CD4-positive, alpha-beta memory T cell (primary cell): ENCODE measurements at regions not wholly inside any gene's neighbourhood (a gene's known extent, or its start where the extent isn't known, plus 50 kb on each side); places are given as distances from the start of the nearest gene placed in this dataset.

Experiments
- CTCF ChIA-PET: fragments of 350-600 bp; sonication (Branson Sonifier 250); formaldehyde crosslinking; loops from one replicate; lab custom pipeline; 2021; ENCODE audit warnings: inconsistent platforms; ENCODE audit not compliant: partially characterized antibody; lab: Charles Lee
- POLR2A ChIA-PET: fragments of 350-600 bp; sonication (Branson Sonifier 250); formaldehyde crosslinking; loops from one replicate; lab custom pipeline; 2021; ENCODE audit not compliant: partially characterized antibody; lab: Charles Lee
- DNase-seq, 5 donors: peaks; one replicate each; pipeline versions ENCODE4 v3.0.0 to v3.0.0-alpha.2; 2020 to 2022; ENCODE audit warnings: mixed read lengths in 1 of 5
- H3K27ac ChIP-seq: one replicate; pipeline ENCODE4 v1.7.0; 2013; ENCODE audit warnings: low read depth, low read length
- H3K27me3 ChIP-seq: 2 replicates; pipeline ENCODE4 v1.7.0; 2013; ENCODE audit warnings: mild to moderate bottlenecking, low read length, moderate library complexity; ENCODE audit not compliant: insufficient read depth
- H3K36me3 ChIP-seq: 2 replicates; pipeline ENCODE4 v1.7.0; 2013; ENCODE audit warnings: mild to moderate bottlenecking, low read length, moderate library complexity; ENCODE audit not compliant: insufficient read depth
- H3K4me1 ChIP-seq: 2 replicates; pipeline ENCODE4 v1.7.0; 2013; ENCODE audit warnings: mild to moderate bottlenecking, low read length, moderate library complexity; ENCODE audit not compliant: insufficient read depth
- H3K4me3 ChIP-seq, 2 donors: one replicate each; pipeline ENCODE4 v1.7.0; 2013; ENCODE audit warnings: low read length in 2 of 2, mild to moderate bottlenecking in 1 of 2
- H3K9me3 ChIP-seq, 2 donors: one replicate each; pipeline ENCODE4 v1.7.0; 2013; ENCODE audit warnings: low read length in 2 of 2, control low read depth in 1 of 2; ENCODE audit not compliant: control insufficient read depth in 1 of 2
- H3K27ac Mint-ChIP-seq, 7 donors: one replicate each; pipeline ENCODE4 v1.8.0; 2020 to 2021; ENCODE audit warnings: mixed read lengths in 7 of 7, mild to moderate bottlenecking in 6 of 7, inconsistent platforms in 3 of 7, moderate library complexity in 3 of 7
- H3K27me3 Mint-ChIP-seq, 2 donors: one replicate each; pipeline ENCODE4 v1.8.0; 2020 to 2021; ENCODE audit warnings: mixed read lengths in 2 of 2
- H3K36me3 Mint-ChIP-seq, 2 donors: one replicate each; pipeline ENCODE4 v1.8.0; 2020 to 2021; ENCODE audit warnings: mixed read lengths in 2 of 2, inconsistent platforms in 1 of 2, mild to moderate bottlenecking in 1 of 2
- H3K4me1 Mint-ChIP-seq, 4 donors: one replicate each; pipeline ENCODE4 v1.8.0; 2020 to 2021; ENCODE audit warnings: mixed read lengths in 4 of 4, mild to moderate bottlenecking in 1 of 4
- H3K4me3 Mint-ChIP-seq, 8 donors: one replicate each; pipeline ENCODE4 v1.8.0; 2020 to 2021; ENCODE audit warnings: mixed read lengths in 8 of 8, mild to moderate bottlenecking in 7 of 8, moderate library complexity in 6 of 8, inconsistent platforms in 3 of 8
- H3K9me3 Mint-ChIP-seq, 8 donors: one replicate each; pipeline ENCODE4 v1.8.0; 2020 to 2021; ENCODE audit warnings: mixed read lengths in 8 of 8, mild to moderate bottlenecking in 5 of 8, inconsistent platforms in 3 of 8, moderate library complexity in 1 of 8
- intact Hi-C: fragments of 100-400 bp; cut with micrococcal nuclease; formaldehyde crosslinking; loops from one replicate; pipeline ENCODE4 v1.15.1; 2023

DNA sequence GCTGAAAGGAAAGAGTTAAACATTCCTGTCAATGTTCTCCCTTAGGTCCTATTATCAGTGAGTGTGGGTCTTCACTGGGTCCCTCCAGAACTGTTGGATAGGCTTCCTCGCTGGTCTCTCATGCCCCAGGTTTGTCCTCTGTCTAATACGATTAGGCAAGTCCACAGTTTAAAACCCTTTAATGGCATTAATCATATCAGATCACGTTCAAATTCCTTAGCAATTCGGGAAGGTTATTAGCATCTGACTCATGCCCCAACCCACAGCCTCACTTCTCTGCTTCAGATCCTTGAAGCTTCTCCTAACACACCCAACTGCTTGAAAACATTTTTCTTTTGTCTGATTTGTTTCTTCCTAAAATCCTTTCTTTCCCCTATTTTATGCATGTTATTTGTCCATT lies 224.3 kb upstream of the ATP10A start:
- H3K4me1 Mint-ChIP-seq, result peaks cover 3 to 10% (median 8%) of the 10 kb centered on the region in 4 donors
- H3K27ac Mint-ChIP-seq, result no peak overlapping the region
- no peaks in the 10 kb centered on the region for H3K36me3 ChIP-seq
- no peak overlapping the region for H3K4me3 Mint-ChIP-seq
- ChIA-PET POLR2A (no interaction called here), CTCF (interaction anchor here (2.4 kb wide), 1 partner anchor 9 kb away, joined by 6 read pairs; no protein-coding TSS in a partner anchor)
- H3K27me3 ChIP-seq, result no peaks in the 10 kb centered on the region
- no peak overlapping the region for H3K4me3 ChIP-seq
- peaks cover 10% of the 10 kb centered on the region for H3K4me1 ChIP-seq
- no peak overlapping the region for H3K27ac ChIP-seq
- no peaks in the 10 kb centered on the region for H3K9me3 ChIP-seq
- H3K9me3 Mint-ChIP-seq, result peaks cover 0 to under 1% (median 0%) of the 10 kb centered on the region in 8 donors
- peaks cover 0 to 2% of the 10 kb centered on the region in 2 donors for H3K36me3 Mint-ChIP-seq
- peaks cover 3 to 7% of the 10 kb centered on the region in 2 donors for H3K27me3 Mint-ChIP-seq
- no peak for DNase-seq
- intact Hi-C loops, result no loop called here

DNA sequence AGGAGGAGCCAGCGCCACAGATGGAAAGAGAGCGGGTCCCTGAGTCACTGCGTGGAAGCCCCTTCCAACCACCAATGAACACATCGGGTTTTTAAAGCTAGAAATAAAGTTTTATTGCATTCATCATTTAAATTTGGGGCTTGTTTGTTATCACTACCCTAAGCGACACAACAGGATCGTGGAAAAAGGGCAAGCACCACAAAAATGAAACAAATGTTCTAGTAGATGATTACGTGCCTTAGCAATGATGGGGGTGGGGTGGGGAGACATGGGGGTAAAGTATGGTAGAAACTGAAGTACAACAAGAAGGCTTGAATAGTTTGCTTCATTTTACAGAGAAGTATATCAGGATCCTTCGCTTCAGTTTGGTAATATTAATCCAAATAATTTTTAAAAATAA lies 221.6 kb upstream of the ATP10A start:
- POLR2A ChIA-PET, result no interaction called here
- Mint-ChIP-seq H3K4me1 (peaks cover 12 to 35% (median 29%) of the 10 kb centered on the region in 4 donors), H3K27ac (peak overlapping the region in 1 of 7 donors; percentile 34), H3K36me3 (peaks cover 0 to 10% of the 10 kb centered on the region in 2 donors), H3K27me3 (peaks cover 0 to 3% of the 10 kb centered on the region in 2 donors), H3K4me3 (no peak overlapping the region), H3K9me3 (peaks cover 0 to 6% (median 0%) of the 10 kb centered on the region in 8 donors)
- CTCF ChIA-PET, result no interaction called here
- H3K27ac ChIP-seq, result no peak overlapping the region
- peaks cover 19% of the 10 kb centered on the region for H3K4me1 ChIP-seq
- H3K4me3 ChIP-seq, result no peak overlapping the region
- no peaks in the 10 kb centered on the region for H3K27me3 ChIP-seq
- no peaks in the 10 kb centered on the region for H3K36me3 ChIP-seq
- no peak for DNase-seq
- intact Hi-C loops, result loop anchor here (5.0 kb wide), 2 partner anchors 152 to 222 kb away; partner anchors contain the start of gene ATP10A
- no peaks in the 10 kb centered on the region for H3K9me3 ChIP-seq

DNA sequence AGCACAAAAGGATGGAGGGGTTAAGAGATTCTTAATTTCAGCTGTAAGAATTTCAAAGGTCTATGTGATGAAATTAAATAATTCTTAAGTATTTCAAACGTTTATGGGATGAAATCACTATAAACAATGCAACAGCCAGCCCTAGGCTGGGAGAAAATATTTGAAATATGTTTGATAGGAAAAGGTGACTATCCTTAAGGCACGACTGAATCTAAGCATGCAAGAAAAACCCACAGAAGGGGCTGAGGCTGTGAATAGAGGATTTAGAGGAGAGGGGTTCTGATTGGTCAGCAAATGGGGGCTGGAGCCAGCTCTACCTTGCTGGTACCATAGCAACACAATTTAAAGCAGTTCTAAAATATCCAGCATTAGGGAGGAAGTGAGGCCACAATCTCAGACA lies 220.8 kb upstream of the ATP10A start:
- Mint-ChIP-seq H3K27me3 (peaks cover 0 to 3% of the 10 kb centered on the region in 2 donors), H3K36me3 (peaks cover 0 to 10% of the 10 kb centered on the region in 2 donors), H3K4me3 (peak overlapping the region in 1 of 8 donors; percentile 48), H3K4me1 (peaks cover 19 to 41% (median 33%) of the 10 kb centered on the region in 4 donors), H3K27ac (peak overlapping the region in 2 of 7 donors; percentile 34 to 83), H3K9me3 (peaks cover 0 to 6% (median 0%) of the 10 kb centered on the region in 8 donors)
- Histone ChIP-seq H3K27me3 (no peaks in the 10 kb centered on the region), H3K9me3 (no peaks in the 10 kb centered on the region), H3K4me1 (peaks cover 19% of the 10 kb centered on the region), H3K36me3 (no peaks in the 10 kb centered on the region), H3K4me3 (no peak overlapping the region), H3K27ac (no peak overlapping the region)
- intact Hi-C loops, result loop anchor here (5.0 kb wide), 2 partner anchors 152 to 222 kb away; partner anchors contain the start of gene ATP10A
- ChIA-PET CTCF (no interaction called here), POLR2A (no interaction called here)
- no peak for DNase-seq

DNA sequence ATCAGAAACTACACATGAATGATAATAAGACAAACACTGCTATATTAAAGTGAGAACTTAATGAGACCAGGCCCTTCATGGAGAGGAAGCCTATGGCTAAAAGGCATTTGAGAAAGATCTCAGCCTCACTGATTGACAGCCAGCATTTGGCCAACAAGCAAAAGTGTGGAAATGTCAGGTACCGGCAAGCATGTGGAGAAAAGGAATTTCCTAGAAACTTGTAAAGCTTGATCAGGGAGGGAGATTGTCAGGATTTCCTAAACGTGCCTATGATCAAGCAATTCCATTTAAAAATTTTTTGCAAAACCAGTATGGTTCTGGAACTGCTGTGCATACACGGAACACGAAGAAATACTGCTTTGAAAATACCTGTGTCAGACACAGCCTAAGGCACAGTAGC lies 220.3 kb upstream of the ATP10A start:
- peak overlapping the region; percentile 23 to 95 (median 90) for H3K4me3 Mint-ChIP-seq
- peaks cover 0 to 6% (median 0%) of the 10 kb centered on the region in 8 donors for H3K9me3 Mint-ChIP-seq
- peaks cover 0 to 10% of the 10 kb centered on the region in 2 donors for H3K36me3 Mint-ChIP-seq
- Histone ChIP-seq H3K4me1 (peaks cover 19% of the 10 kb centered on the region), H3K9me3 (no peaks in the 10 kb centered on the region), H3K36me3 (no peaks in the 10 kb centered on the region), H3K27me3 (no peaks in the 10 kb centered on the region), H3K4me3 (no peak overlapping the region), H3K27ac (no peak overlapping the region)
- H3K4me1 Mint-ChIP-seq, result peaks cover 19 to 41% (median 35%) of the 10 kb centered on the region in 4 donors
- intact Hi-C loops, result loop anchor here (5.0 kb wide), 2 partner anchors 151 to 221 kb away; partner anchors contain the start of gene ATP10A
- ChIA-PET CTCF (no interaction called here), POLR2A (interaction anchor here (1.0 kb wide), 1 partner anchor 11 kb away, joined by 3 read pairs; no protein-coding TSS in a partner anchor)
- H3K27me3 Mint-ChIP-seq, result peaks cover 0 to 3% of the 10 kb centered on the region in 2 donors
- no peak for DNase-seq
- peak overlapping the region in 5 of 7 donors; percentile 94 to 100 (median 97) for H3K27ac Mint-ChIP-seq

DNA sequence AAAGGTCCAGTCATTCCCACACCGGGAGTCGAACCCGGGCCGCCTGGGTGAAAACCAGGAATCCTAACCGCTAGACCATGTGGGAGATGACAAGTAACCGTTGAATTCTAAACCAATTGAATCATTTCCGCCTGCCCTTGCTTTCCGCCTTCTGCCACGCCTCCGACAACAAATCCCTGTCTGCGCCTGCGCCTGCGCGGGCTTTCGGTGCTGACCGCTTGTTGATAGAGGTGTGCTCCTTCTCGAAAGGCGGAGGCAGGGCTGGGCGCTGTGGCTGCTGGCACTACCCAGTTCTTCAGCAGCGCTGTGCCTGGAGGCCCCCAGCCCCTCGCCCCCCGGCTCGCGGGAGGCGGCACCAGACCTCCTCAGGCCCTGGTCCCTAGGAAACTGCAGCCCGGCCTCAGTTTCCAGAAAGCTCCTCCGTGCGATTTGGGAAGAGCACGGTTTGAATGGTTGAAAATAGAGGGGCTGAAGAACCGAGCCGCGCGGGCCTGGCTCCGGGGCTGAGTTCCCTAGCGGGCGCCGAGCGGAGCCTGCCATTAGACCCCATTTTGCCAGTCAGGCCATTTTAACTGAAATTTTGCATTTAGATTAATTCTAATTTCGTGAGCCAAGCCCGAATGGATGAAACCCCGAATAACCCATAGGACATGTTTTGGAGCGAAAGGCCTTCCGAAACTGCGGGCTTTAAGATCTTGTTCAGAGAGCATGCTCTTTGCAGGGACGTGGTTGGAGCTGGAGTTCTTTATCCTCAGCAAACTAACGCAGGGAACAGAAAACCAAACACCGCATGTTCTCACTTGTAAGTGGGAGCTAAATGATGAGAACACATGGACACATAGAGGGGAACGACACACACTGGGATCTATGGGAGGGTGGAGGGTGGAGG lies 219.3 kb upstream of the ATP10A start:
- Histone ChIP-seq H3K27ac (peak overlapping the region; percentile 62), H3K4me1 (peaks cover 19% of the 10 kb centered on the region), H3K36me3 (no peaks in the 10 kb centered on the region), H3K4me3 (peak overlapping the region; percentile 53 to 68), H3K9me3 (no peaks in the 10 kb centered on the region), H3K27me3 (no peaks in the 10 kb centered on the region)
- intact Hi-C loops, result loop anchor here (1.0 to 5.0 kb wide), 3 partner anchors 150 to 643 kb away; partner anchors contain the start of genes ATP10A and UBE3A
- peak overlapping the region; percentile 86 to 95 (median 90) for H3K4me3 Mint-ChIP-seq
- H3K4me1 Mint-ChIP-seq, result peaks cover 25 to 49% (median 41%) of the 10 kb centered on the region in 4 donors
- ChIA-PET CTCF (no interaction called here), POLR2A (interaction anchor here (0.8 to 1.0 kb wide), 2 partner anchors 12 to 643 kb away, joined by 3 read pairs; partner anchors contain the start of gene UBE3A)
- peaks cover 0 to 3% of the 10 kb centered on the region in 2 donors for H3K27me3 Mint-ChIP-seq
- peaks cover 0 to 6% (median 0%) of the 10 kb centered on the region in 8 donors for H3K9me3 Mint-ChIP-seq
- DNase-seq, result peak; percentile 92 to 96 (median 95)
- peak overlapping the region; percentile 94 to 100 (median 97) for H3K27ac Mint-ChIP-seq
- peaks cover 0 to 10% of the 10 kb centered on the region in 2 donors for H3K36me3 Mint-ChIP-seq

DNA sequence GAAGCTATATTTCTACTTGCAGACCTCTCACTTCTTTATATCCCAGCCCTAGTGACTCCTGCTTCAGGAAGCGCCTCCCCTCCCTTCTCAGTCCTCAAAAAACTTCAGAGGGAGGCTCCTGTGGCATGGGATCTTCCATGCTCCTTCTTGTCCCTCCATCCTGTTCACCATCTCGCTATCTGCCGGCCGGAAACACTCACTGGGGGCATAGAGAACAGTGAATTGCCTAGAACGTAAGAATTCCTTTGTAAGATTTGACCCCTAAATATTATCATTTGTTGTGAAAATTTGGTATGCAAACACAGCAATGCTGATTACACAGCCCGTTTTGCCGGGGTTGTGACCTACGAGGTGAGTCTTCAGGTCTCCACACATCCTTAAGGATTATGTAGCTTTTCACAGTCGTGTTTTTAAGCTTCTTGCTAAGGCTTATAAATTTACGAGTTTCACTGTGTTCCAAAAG lies 218.7 kb upstream of the ATP10A start:
- peaks cover 25 to 49% (median 41%) of the 10 kb centered on the region in 4 donors for H3K4me1 Mint-ChIP-seq
- H3K9me3 Mint-ChIP-seq, result peaks cover 0 to 6% (median 0%) of the 10 kb centered on the region in 8 donors
- H3K4me3 Mint-ChIP-seq, result peak overlapping the region; percentile 86 to 95 (median 90)
- peak overlapping the region; percentile 94 to 100 (median 97) for H3K27ac Mint-ChIP-seq
- H3K27me3 Mint-ChIP-seq, result peaks cover 0 to 3% of the 10 kb centered on the region in 2 donors
- Histone ChIP-seq H3K4me1 (peaks cover 19% of the 10 kb centered on the region), H3K27me3 (no peaks in the 10 kb centered on the region), H3K27ac (no peak overlapping the region), H3K9me3 (no peaks in the 10 kb centered on the region), H3K36me3 (no peaks in the 10 kb centered on the region), H3K4me3 (peak overlapping the region in 1 of 2 donors; percentile 53)
- ChIA-PET POLR2A (no interaction called here), CTCF (no interaction called here)
- intact Hi-C loops, result loop anchor here (1.0 to 5.0 kb wide), 3 partner anchors 149 to 642 kb away; partner anchors contain the start of genes ATP10A and UBE3A
- peak in 1 of 5 donors; percentile 4 for DNase-seq
- peaks cover 0 to 10% of the 10 kb centered on the region in 2 donors for H3K36me3 Mint-ChIP-seq
